ENCODE measurements at regions not wholly inside any gene's neighbourhood (a gene's known extent, or its start where the extent isn't known, plus 50 kb on each side); places are given as distances from the start of the nearest gene placed in this dataset.

DNA sequence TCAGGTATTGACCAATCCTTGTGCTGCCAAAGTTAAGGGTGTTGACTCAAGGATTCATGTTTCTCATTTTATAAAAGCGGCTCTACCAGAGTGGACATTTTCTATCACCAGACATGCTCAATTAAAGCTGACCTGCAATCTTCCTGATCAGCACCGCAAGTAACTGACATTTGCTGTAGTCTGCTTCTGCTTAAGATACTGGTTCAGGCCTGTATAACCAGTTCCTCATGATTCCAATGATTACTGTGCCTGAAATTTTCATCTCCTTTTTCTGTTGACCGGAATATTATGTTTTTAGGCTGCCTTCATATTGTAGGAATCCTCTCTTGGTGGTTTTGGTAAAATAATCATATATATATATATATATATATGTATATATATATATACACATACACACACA lies 160.2 kb upstream of the SPIN4 start:
- H3K4me3 ChIP-seq (ENCODE audit: low read depth, low read length), result no peak overlapping the region
- TF ChIP-seq, protein P1, sequence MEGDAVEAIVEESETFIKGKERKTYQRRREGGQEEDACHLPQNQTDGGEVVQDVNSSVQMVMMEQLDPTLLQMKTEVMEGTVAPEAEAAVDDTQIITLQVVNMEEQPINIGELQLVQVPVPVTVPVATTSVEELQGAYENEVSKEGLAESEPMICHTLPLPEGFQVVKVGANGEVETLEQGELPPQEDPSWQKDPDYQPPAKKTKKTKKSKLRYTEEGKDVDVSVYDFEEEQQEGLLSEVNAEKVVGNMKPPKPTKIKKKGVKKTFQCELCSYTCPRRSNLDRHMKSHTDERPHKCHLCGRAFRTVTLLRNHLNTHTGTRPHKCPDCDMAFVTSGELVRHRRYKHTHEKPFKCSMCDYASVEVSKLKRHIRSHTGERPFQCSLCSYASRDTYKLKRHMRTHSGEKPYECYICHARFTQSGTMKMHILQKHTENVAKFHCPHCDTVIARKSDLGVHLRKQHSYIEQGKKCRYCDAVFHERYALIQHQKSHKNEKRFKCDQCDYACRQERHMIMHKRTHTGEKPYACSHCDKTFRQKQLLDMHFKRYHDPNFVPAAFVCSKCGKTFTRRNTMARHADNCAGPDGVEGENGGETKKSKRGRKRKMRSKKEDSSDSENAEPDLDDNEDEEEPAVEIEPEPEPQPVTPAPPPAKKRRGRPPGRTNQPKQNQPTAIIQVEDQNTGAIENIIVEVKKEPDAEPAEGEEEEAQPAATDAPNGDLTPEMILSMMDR (IDR thresholded peaks at IDR 0.05; ENCODE audit: borderline replicate concordance, insufficient read depth, low read depth, low read length), result no peak

DNA sequence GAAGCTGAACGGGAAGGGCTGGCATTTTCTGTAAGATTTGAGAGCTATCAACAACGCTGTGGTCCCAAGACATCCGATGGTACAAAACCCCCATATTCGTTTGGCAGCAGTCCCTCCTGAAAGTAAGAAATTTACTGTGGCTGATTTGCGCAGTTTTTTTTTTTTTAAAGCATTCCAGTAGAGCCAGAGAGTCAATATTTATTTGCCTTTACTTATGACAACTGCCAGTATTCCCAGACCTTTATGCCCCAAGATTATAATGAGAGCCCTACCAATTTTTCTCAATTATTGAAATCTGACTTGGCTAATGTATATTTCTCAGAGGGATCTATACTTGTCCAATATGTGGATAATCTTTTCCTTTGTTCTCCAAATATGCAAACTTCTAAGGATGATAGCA lies 157.5 kb upstream of the SPIN4 start:
- TF ChIP-seq, protein P1 (IDR thresholded peaks at IDR 0.05; ENCODE audit: borderline replicate concordance, insufficient read depth, low read depth, low read length), result no peak
- no peak overlapping the region for H3K4me3 ChIP-seq (ENCODE audit: low read depth, low read length)

DNA sequence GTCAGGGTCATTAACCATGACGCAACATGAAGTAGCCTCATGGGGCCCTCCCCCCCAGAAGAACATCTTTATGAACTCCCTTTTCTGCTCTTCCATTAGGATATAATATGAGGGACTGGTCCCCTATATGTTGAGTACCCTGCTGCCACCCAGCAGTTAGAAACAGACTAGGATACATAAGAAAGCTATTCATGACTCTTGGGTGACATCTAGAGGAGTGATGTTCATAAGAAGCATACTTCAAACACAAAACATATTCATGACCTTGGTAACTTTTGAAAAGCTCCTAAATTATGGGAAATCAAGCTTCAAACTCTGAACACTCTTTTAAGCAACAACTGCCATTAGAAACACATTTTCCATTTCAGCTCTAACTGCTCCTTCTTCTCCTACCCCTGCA lies 155.2 kb upstream of the SPIN4 start:
- TF ChIP-seq, protein P1 (IDR thresholded peaks at IDR 0.05; ENCODE audit: borderline replicate concordance, insufficient read depth, low read depth, low read length), result no peak
- no peak overlapping the region for H3K4me3 ChIP-seq (ENCODE audit: low read depth, low read length)

DNA sequence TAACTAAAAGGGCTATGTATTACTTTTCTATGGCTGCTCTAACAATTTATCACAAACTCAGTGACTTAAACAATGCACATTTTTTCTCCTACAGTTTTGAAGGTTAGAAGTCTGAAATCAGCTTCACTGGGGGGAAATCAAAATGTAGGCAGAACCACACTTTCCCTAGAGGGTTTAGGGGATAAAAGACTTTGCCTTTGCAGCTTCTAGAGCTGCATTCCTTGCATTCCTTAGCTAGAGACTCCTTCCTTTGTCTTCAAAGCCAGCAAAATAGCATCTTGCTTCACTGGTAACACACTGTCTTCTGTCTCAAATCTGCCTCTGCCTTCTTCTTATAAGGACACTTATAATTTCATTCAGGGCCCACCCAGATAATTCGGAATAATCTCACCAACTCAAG lies 152.4 kb upstream of the SPIN4 start:
- TF ChIP-seq, protein P1 (IDR thresholded peaks at IDR 0.05; ENCODE audit: borderline replicate concordance, insufficient read depth, low read depth, low read length), result no peak
- H3K4me3 ChIP-seq (ENCODE audit: low read depth, low read length), result no peak overlapping the region

DNA sequence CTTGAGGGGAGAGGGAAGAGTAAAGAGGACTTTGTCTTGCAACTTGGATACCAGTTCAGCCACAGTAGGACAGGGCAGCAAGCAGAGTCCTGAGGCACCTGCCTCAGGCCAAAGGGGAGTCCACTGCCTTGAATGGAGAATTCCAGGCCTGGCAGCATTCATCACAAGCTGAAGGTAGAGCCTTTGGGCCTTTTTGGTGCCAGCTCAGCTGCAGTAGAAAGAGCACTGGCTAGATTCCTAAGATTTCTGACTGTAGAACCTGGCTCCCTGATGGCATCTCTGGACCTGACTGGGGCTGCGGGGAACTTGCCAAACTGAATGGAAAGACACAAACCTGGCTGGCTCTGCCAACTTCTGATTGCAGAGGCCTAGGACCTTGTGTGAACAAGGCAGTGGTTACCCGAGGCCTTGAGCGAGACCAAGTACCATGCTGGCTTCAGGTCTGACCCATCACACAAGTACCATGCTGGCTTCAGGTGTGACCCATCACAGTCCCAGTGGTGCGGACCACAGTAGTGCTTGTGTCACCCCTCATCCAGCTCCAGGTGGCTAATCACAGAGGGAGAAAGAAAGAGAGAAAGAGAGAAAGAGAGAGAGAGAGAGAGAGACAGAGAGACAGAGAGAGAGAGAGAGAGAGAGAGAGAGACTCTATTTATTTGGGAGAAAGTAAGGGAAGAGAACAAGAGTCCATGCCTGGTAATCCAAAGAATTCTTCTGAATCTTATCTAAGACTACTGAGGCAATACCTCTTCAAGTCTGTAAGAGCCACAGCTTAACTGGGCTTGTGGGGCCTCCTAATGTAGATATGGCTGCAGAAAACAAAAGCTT lies 137.6 kb upstream of the SPIN4 start:
- TF ChIP-seq, protein P1 (IDR thresholded peaks at IDR 0.05; ENCODE audit: borderline replicate concordance, insufficient read depth, low read depth, low read length), result no peak
- no peak overlapping the region for H3K4me3 ChIP-seq (ENCODE audit: low read depth, low read length)

DNA sequence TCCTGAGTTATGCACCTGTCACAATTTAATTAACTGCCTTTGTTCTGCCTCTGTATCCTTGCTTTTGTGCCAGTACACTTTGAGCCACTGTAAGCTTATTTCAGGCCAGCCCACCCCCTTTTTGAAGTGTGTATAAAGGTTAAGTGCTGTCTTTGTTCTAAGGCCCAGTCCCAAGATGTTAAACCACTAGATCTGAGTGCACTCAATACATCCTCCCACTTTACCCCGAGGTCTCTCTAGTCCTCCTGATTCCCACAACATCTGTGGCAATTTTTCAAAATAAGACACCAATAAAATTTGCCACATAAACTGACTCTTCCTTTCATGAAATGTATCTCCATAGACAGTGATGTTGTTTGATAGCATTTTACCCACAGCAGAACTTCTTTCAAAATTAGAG lies 124.1 kb upstream of the SPIN4 start:
- TF ChIP-seq, protein P1 (IDR thresholded peaks at IDR 0.05; ENCODE audit: borderline replicate concordance, insufficient read depth, low read depth, low read length), result no peak

DNA sequence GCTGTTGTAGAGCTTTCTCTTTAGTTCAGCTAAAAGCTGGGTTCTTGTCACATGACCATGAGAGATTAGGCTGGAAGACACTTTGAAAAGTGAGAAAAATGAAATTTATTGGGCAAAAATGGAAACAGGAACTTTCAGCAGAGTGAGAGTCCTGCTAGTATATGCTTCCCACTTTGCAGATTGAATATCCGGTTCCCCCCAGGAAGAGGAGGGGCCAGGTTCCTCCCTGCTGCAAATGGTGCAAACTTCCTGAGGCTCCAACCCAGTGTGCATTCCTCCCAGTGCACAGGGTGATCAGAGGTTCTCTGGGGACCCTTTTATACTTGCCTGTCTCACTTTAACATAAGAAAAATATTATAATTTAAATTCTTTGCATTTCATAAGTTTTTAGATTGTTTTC lies 119.9 kb upstream of the SPIN4 start:
- TF ChIP-seq, protein P1 (IDR thresholded peaks at IDR 0.05; ENCODE audit: borderline replicate concordance, insufficient read depth, low read depth, low read length), result no peak
- H3K4me3 ChIP-seq (ENCODE audit: low read depth, low read length), result no peak overlapping the region

More for the DNA sequence above, 124.1 kb upstream of the SPIN4 start:
- no peak overlapping the region for H3K4me3 ChIP-seq (ENCODE audit: low read depth, low read length)

Measured in GM12875 (cell line).